ENCODE measurements at regions not wholly inside any gene's neighbourhood (a gene's known extent, or its start where the extent isn't known, plus 50 kb on each side); places are given as distances from the start of the nearest gene placed in this dataset.

- no peak for DNase-seq
Observed at GRCh38 chr5:74107899-74108298, 481.9 kb downstream of the ARHGEF28 start.

DNA sequence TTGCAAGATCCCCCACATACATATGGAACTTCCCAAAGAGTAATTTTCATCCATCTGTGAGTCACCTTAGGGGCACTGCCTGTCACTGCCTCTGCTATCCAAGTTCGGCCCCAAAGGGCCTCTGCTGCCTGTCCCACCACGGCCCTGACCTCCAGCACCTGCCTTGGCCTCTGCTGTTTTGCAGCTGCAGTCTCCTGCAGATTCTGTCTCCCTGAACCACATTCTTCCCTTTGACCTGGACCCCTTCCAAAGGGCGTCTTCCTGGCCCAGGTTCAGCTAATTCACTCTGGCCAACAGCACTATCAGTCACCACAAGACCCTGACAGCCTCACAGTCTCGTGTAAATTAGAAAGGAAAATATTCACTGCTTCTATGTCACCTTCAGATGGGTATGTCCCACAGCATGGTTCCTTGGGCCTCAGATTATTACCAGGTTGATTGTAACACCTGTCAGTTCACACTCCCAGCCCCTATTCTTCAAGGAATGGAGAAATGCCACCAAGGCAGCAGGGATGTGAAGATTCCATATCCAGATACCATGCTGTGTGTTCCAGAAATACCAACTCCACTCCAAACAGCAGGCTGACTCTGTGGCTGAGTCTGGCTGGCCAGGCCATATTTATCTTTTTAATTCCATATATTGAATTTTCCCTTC is 479.3 kb downstream of the ARHGEF28 start:
- DNase-seq, result no peak

GRCh38 chr5:74103131-74104023 is 477.4 kb downstream of the ARHGEF28 start:
- DNase-seq, result no peak

DNA sequence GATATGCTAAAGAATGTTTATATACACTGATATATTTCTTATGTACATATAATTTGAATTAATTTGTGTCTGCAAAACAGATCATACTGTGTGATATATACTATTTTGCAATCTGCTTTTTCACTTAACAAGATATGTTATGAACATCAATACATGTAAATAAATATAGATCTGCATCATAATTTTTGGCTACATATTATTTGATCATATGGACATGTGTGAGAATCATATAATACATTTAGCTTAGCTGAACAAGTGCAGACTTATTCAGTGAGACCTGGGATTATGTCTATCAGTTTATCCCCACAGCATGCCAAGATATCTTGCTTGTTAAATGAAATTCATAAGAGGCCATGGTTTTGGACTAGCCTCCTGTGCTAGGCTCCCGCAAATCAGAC is 474.3 kb downstream of the ARHGEF28 start:
- no peak for DNase-seq

GRCh38 chr5:74099538-74100267 is 473.7 kb downstream of the ARHGEF28 start:
- DNase-seq, result no peak

DNA sequence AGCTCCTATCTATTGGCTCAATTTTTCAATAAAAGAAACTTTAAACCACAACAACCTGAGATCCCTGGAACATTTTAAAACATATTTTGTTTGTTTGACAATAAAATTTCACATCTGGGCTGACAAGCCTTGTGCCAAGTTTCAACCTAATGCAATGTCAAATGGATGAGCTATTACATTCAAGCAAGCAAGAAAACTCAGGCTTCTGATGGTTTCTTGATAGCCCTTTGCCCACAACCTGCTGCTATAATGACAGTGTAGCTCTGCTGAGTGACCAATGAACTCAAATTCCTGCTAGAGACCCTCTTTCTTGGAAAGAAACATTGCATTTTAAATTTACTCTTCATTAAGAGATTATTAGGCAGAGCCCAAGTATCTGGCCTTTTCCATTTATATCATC is 472.9 kb downstream of the ARHGEF28 start:
- no peak for DNase-seq

- no peak for DNase-seq
Observed at GRCh38 chr5:74098456-74098855, 472.5 kb downstream of the ARHGEF28 start.

- DNase-seq, result no peak
Observed at GRCh38 chr5:74096325-74096724, 470.3 kb downstream of the ARHGEF28 start.

DNA sequence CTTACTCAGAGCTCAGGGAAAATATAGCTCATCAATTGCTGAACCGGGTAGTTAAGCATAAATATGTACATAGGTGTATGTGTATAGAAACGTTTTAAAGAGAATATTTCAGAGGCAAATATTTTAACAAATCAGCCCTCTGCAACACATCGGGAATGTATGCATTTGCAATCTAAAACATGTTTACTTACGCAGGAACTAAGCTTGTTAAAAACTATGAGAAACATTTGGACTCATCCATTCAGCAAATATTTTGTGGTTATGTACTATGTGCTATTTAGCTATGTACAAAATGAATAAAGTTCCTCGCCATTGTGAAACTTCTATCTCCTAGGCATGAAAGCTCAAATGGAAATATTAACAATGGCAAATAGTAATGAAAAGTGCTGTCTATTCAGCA is 469.9 kb downstream of the ARHGEF28 start:
- no peak for DNase-seq

- DNase-seq, result no peak
Observed at GRCh38 chr5:74094782-74095108, 468.7 kb downstream of the ARHGEF28 start.

- no peak for DNase-seq
Observed at GRCh38 chr5:74094096-74094781, 468.2 kb downstream of the ARHGEF28 start.

DNA sequence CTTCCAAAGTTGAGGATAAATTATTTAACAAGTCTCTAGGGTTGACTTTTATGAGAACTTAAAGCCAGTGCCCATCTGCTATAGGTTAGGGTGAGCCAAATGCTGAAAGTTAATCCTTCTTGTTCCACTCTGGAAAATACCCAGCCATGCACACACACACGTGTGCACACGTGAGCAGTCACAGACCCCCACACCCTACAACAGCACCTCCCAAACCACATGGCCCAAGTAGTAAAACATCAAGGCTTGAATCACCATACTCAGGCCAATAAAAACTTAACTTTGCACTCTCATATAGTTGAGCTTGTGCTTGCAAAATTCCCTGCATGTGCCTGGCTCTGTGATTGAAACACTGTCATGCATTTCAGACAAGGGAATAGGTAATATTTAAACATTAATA is 467.6 kb downstream of the ARHGEF28 start:
- DNase-seq, result no peak

DNA sequence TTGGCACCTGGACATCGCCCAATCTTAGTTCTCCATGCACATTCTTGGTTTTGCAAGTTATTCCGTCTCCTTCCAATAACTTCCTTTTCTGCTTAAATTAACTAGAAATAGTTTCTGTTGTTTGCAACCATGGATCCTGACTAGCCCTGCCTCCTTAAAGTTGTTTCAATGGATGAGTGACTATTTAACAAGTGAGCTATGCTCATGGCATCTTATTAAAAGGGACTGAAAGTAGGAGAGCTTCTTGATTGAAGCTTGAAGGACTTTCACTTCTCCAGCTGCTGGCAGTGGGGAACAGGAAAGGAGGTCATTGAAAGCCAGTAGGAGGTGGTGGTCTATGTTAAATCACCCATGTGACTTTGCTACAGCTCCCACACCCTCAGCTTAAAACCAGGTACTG is 466.8 kb downstream of the ARHGEF28 start:
- no peak for DNase-seq

- no peak for DNase-seq
Observed at GRCh38 chr5:74085782-74086181, 459.8 kb downstream of the ARHGEF28 start.

- DNase-seq, result no peak
Observed at GRCh38 chr5:74085186-74085585, 459.2 kb downstream of the ARHGEF28 start.

- no peak for DNase-seq
Observed at GRCh38 chr5:74083096-74083791, 457.2 kb downstream of the ARHGEF28 start.

DNA sequence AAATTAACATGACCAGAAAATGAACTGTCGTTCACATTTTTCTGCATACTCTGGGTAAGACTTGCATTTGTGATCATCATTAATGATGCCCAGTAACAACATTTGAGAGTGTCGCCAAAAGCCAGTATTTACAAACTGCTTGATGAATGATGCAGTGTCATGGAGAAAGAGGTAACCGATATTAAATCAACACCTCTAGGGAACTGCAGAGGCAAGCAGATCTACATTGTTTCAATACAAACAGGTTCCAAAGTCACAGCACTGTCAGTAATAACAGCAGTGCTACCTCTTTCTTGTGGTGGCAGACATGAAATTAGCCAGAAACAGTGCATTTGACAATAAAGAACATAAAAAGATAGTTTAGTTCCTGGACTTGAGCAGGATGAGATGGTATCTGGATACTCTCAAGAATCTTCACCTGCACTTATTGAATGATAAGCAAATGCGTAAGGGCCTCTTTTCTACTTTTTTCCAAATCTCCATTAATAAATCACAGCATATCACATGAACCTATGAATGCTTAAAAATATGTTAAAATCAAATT is 456.6 kb downstream of the ARHGEF28 start:
- no peak for DNase-seq

DNA sequence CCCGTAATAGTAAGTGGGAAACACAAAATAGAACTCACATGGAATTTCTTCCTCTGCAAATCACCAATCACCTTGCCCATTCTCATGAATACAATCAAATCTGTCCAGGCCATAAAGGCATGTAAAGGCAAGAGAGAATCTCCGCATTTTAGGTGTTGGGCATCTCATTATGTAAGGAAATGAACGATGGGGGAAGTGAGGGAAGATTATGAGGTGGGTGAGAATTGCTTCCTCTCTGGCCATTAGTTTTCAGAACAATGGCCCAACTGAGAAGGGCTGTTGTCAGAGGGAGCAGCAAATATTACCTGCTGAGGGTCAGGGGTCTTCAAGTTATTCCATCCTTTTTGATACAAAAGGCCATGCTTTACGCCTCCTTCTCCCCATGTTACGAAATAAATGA is 455.1 kb downstream of the ARHGEF28 start:
- DNase-seq, result no peak

GRCh38 chr5:74079971-74080556 is 454.1 kb downstream of the ARHGEF28 start:
- DNase-seq, result no peak

- no peak for DNase-seq
Observed at GRCh38 chr5:74075501-74076484, 449.8 kb downstream of the ARHGEF28 start.

GRCh38 chr5:74074111-74074510 is 448.1 kb downstream of the ARHGEF28 start:
- no peak for DNase-seq
